Fibroblast of mammary gland (primary cell): ENCODE measurements at regions not wholly inside any gene's neighbourhood (a gene's known extent, or its start where the extent isn't known, plus 50 kb on each side); places are given as distances from the start of the nearest gene placed in this dataset.

ENCODE experiments used
- DNase-seq: peaks from one replicate; pipeline ENCODE4 v3.0.0-alpha.2; 2010; ENCODE audit warnings: low read depth
- H3K4me3 ChIP-seq: 2 replicates; pipeline ENCODE4 v1.5.1; 2011; ENCODE audit warnings: low read depth, mild to moderate bottlenecking, low read length, moderate library complexity; ENCODE audit not compliant: control insufficient read depth
- CTCF ChIP-seq: conservative IDR thresholded peaks from 2 replicates; pipeline ENCODE4 v1.5.1; 2011; ENCODE audit warnings: low read depth, low read length, inconsistent platforms; ENCODE audit not compliant: control insufficient read depth, insufficient read depth

- DNase-seq, result no peak
- no peak for TF ChIP-seq CTCF
- no peak overlapping the region for H3K4me3 ChIP-seq
Observed at GRCh38 chr4:23036503-23036902, 343.8 kb downstream of the GBA3 start.

GRCh38 chr4:23035521-23036056 is 342.9 kb downstream of the GBA3 start:
- no peak overlapping the region for H3K4me3 ChIP-seq
- no peak for TF ChIP-seq CTCF
- no peak for DNase-seq

- no peak overlapping the region for H3K4me3 ChIP-seq
- TF ChIP-seq CTCF, result no peak
- DNase-seq, result no peak
Observed at GRCh38 chr4:23034731-23035130, 342.0 kb downstream of the GBA3 start.

GRCh38 chr4:23033796-23034195 is 341.1 kb downstream of the GBA3 start:
- no peak overlapping the region for H3K4me3 ChIP-seq
- TF ChIP-seq CTCF, result no peak
- DNase-seq, result no peak

- no peak for DNase-seq
- no peak for TF ChIP-seq CTCF
- H3K4me3 ChIP-seq, result no peak overlapping the region
Observed at GRCh38 chr4:23028875-23029274, 336.1 kb downstream of the GBA3 start.

GRCh38 chr4:23023666-23024065 is 330.9 kb downstream of the GBA3 start:
- no peak for TF ChIP-seq CTCF

GRCh38 chr4:23023121-23023520 is 330.4 kb downstream of the GBA3 start:
- DNase-seq, result no peak
- TF ChIP-seq CTCF, result no peak
- no peak overlapping the region for H3K4me3 ChIP-seq

More at GRCh38 chr4:23023666-23024065, 330.9 kb downstream of the GBA3 start:
- no peak overlapping the region for H3K4me3 ChIP-seq
- DNase-seq, result no peak
